ENCODE measurements at regions not wholly inside any gene's neighbourhood (a gene's known extent, or its start where the extent isn't known, plus 50 kb on each side); places are given as distances from the start of the nearest gene placed in this dataset.

DNA sequence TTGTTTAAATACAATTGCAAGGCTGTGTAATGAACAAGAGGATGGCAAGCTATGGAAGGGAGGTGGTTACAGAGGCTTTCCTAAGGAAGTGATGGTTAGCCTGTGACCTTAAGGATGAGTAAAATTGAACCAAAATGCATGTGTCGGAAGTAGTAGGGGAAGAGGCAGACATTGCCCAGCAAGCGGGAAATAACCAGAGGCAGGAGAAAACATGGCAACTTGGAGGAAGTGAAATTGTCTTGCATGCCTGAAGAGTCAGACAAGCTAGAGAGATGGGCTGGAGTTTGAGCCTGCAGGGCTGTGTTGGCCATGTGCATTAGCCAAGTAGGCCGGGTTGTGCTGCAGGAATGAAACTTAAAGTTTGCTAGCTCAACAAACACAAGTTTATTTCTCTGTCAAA is 96.2 kb downstream of the BTG1 start:
- no peaks in the 10 kb centered on the region for H3K36me3 Mint-ChIP-seq (ENCODE audit: insufficient read depth, unreplicated experiment)
- Histone ChIP-seq H3K4me1 (no peaks in the 10 kb centered on the region), H3K36me3 (ENCODE audit: control insufficient read depth, insufficient read depth, low read length) (no peaks in the 10 kb centered on the region), H3K27me3 (replicated peaks; ENCODE audit: control insufficient read depth, insufficient read depth, low read length) (no peaks in the 10 kb centered on the region), H3K4me3 (ENCODE audit: low read depth, low read length) (no peak overlapping the region), H3K9me3 (no peaks in the 10 kb centered on the region)
- ChIA-PET CTCF (no interaction called here), POLR2A (no interaction called here)
- no peaks in the 10 kb centered on the region for H3K27me3 Mint-ChIP-seq (ENCODE audit: insufficient read depth, unreplicated experiment)
- H3K4me3 Mint-ChIP-seq (ENCODE audit: unreplicated experiment), result no peak overlapping the region
- peaks cover 10% of the 10 kb centered on the region for H3K9me3 Mint-ChIP-seq (ENCODE audit: unreplicated experiment)
- no peak overlapping the region for H3K27ac Mint-ChIP-seq (ENCODE audit: unreplicated experiment)
- no peaks in the 10 kb centered on the region for H3K4me1 Mint-ChIP-seq (ENCODE audit: low read depth, unreplicated experiment)
- no TSS peak for BruUV-seq (replicated peaks)
- intact Hi-C loops (cut with micrococcal nuclease; ENCODE audit: unreplicated experiment), result no loop called here
- no peak for DNase-seq
- TF ChIP-seq, protein P1, sequence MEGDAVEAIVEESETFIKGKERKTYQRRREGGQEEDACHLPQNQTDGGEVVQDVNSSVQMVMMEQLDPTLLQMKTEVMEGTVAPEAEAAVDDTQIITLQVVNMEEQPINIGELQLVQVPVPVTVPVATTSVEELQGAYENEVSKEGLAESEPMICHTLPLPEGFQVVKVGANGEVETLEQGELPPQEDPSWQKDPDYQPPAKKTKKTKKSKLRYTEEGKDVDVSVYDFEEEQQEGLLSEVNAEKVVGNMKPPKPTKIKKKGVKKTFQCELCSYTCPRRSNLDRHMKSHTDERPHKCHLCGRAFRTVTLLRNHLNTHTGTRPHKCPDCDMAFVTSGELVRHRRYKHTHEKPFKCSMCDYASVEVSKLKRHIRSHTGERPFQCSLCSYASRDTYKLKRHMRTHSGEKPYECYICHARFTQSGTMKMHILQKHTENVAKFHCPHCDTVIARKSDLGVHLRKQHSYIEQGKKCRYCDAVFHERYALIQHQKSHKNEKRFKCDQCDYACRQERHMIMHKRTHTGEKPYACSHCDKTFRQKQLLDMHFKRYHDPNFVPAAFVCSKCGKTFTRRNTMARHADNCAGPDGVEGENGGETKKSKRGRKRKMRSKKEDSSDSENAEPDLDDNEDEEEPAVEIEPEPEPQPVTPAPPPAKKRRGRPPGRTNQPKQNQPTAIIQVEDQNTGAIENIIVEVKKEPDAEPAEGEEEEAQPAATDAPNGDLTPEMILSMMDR (IDR thresholded peaks at IDR 0.05; ENCODE audit: insufficient read depth in 1 of 2, low read depth in 1 of 2, low read length in 1 of 2, severe bottlenecking in 1 of 2, unreplicated experiment in 1 of 2), result no peak

DNA sequence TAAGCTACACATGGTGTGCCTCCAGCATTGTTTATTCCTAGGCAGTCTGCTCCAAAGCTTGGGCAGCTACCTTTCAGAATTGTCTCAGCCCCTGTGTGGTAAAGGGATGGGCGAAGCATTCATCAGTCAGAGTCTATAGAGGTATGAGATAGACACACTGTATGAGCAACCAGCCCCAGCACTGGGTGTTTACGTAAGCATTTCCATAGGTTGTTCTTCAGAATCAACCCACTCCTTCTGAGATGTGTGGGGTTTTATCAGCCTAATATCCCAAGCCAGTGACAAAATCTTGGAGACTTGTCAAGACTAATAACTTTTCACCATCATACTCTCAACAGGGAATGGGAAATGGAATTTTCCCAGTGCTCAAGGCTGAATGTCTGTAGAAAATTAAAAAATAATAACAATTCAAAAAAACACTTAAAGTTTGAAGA is 98.2 kb downstream of the BTG1 start:
- Histone ChIP-seq H3K9me3 (no peaks in the 10 kb centered on the region), H3K4me3 (ENCODE audit: low read depth, low read length) (no peak overlapping the region), H3K27me3 (replicated peaks; ENCODE audit: control insufficient read depth, insufficient read depth, low read length) (no peaks in the 10 kb centered on the region), H3K4me1 (no peaks in the 10 kb centered on the region), H3K36me3 (ENCODE audit: control insufficient read depth, insufficient read depth, low read length) (no peaks in the 10 kb centered on the region)
- ChIA-PET POLR2A (no interaction called here), CTCF (no interaction called here)
- BruUV-seq (replicated peaks), result no TSS peak
- H3K4me1 Mint-ChIP-seq (ENCODE audit: low read depth, unreplicated experiment), result no peaks in the 10 kb centered on the region
- intact Hi-C loops (cut with micrococcal nuclease; ENCODE audit: unreplicated experiment), result no loop called here
- no peak for DNase-seq
- TF ChIP-seq, protein P1 (IDR thresholded peaks at IDR 0.05; ENCODE audit: insufficient read depth in 1 of 2, low read depth in 1 of 2, low read length in 1 of 2, severe bottlenecking in 1 of 2, unreplicated experiment in 1 of 2), result no peak
- no peaks in the 10 kb centered on the region for H3K9me3 Mint-ChIP-seq (ENCODE audit: unreplicated experiment)
- H3K27ac Mint-ChIP-seq (ENCODE audit: unreplicated experiment), result no peak overlapping the region
- H3K27me3 Mint-ChIP-seq (ENCODE audit: insufficient read depth, unreplicated experiment), result no peaks in the 10 kb centered on the region
- no peak overlapping the region for H3K4me3 Mint-ChIP-seq (ENCODE audit: unreplicated experiment)
- no peaks in the 10 kb centered on the region for H3K36me3 Mint-ChIP-seq (ENCODE audit: insufficient read depth, unreplicated experiment)

DNA sequence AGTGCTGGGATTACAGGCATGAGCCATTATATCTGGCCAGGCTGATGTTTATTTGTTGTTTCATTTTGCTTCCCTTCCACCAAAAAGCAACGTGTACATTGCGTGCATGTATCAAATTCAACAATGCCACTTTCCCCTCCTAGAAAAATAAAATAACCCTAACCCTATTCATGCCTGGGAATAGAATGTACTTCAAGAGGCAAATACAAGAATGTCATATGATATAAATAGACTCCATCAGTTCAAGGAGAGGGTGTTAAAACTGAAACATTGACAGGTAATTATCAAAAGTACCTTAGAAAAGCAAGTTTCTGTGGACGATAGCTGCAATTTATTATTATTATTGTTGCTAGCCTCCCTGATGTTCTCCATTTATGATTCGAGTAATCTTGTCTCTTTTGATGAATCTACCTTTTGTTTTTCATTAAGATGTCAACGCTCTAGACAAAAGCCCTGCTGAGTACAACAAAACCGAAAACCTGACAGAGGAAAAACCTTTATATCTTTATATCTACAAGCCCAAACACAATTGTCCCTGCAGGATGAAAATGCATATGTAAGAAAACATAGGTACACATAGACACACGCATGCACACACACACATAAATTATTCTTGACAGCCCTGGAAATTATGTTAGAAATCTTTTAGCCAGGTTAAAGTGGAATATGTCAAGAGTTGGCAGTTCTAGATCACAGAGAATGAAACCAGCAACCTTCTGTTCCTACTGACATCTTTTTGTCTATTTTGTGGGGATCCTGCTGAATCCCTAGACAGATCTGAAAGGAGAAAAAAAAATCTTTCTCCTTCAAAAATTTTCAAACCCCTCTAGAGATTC is 98.9 kb downstream of the BTG1 start:
- ChIA-PET POLR2A (no interaction called here), CTCF (no interaction called here)
- no peaks in the 10 kb centered on the region for H3K4me1 Mint-ChIP-seq (ENCODE audit: low read depth, unreplicated experiment)
- H3K36me3 ChIP-seq (ENCODE audit: control insufficient read depth, insufficient read depth, low read length), result no peaks in the 10 kb centered on the region
- H3K4me1 ChIP-seq, result no peaks in the 10 kb centered on the region
- no peak for DNase-seq
- TF ChIP-seq, protein P1 (IDR thresholded peaks at IDR 0.05; ENCODE audit: insufficient read depth in 1 of 2, low read depth in 1 of 2, low read length in 1 of 2, severe bottlenecking in 1 of 2, unreplicated experiment in 1 of 2), result no peak
- H3K27ac Mint-ChIP-seq (ENCODE audit: unreplicated experiment), result no peak overlapping the region
- no peaks in the 10 kb centered on the region for H3K9me3 Mint-ChIP-seq (ENCODE audit: unreplicated experiment)
- no peaks in the 10 kb centered on the region for H3K36me3 Mint-ChIP-seq (ENCODE audit: insufficient read depth, unreplicated experiment)
- no peaks in the 10 kb centered on the region for H3K9me3 ChIP-seq
- H3K4me3 ChIP-seq (ENCODE audit: low read depth, low read length), result no peak overlapping the region
- H3K27me3 ChIP-seq (replicated peaks; ENCODE audit: control insufficient read depth, insufficient read depth, low read length), result no peaks in the 10 kb centered on the region
- no TSS peak for BruUV-seq (replicated peaks)
- H3K4me3 Mint-ChIP-seq (ENCODE audit: unreplicated experiment), result no peak overlapping the region
- intact Hi-C loops (cut with micrococcal nuclease; ENCODE audit: unreplicated experiment), result no loop called here
- H3K27me3 Mint-ChIP-seq (ENCODE audit: insufficient read depth, unreplicated experiment), result no peaks in the 10 kb centered on the region
